GM13976 (cell line): ENCODE measurements at regions not wholly inside any gene's neighbourhood (a gene's known extent, or its start where the extent isn't known, plus 50 kb on each side); places are given as distances from the start of the nearest gene placed in this dataset.
"Not testable (repeated sequence)": the region's sequence is repeated elsewhere in the genome, so short reads cannot be mapped to it uniquely, and the experiment has no call there.

Experiments
- DNase-seq: peaks from one replicate; pipeline ENCODE4 v3.0.0; 2012; ENCODE audit warnings: low spot score
- CTCF ChIP-seq: IDR thresholded peaks from 2 replicates; pipeline ENCODE4 v1.5.1; 2012; ENCODE audit warnings: borderline replicate concordance, mild to moderate bottlenecking; ENCODE audit not compliant: insufficient read depth; ENCODE audit errors: extremely low read depth, missing control alignments, control extremely low read depth
- in situ Hi-C: fragments of 300-500 bp; cut with MboI; formaldehyde crosslinking; loops from one replicate; pipeline ENCODE4 v1.12.0; 2022; ENCODE audit warnings: low sequenced_read_pairs, mixed read lengths, inconsistent platforms; ENCODE audit not compliant: unreplicated experiment

GRCh38 chr4:151518359-151518758, 109.4 kb downstream of the FHIP1A start:
- in situ Hi-C loops: no loop called here
- DNase-seq: no peak
- no peak for TF ChIP-seq CTCF

- DNase-seq: no peak
- TF ChIP-seq CTCF: no peak
- in situ Hi-C loops: no loop called here
Measured at GRCh38 chr4:151519728-151520415, 110.9 kb downstream of the FHIP1A start.

GRCh38 chr4:151522866-151523519, 114.0 kb downstream of the FHIP1A start:
- no peak for DNase-seq
- in situ Hi-C loops: no loop called here
- no peak for TF ChIP-seq CTCF

GRCh38 chr4:151524610-151525009, 115.6 kb downstream of the FHIP1A start:
- in situ Hi-C loops: no loop called here
- DNase-seq: no peak
- TF ChIP-seq CTCF: no peak

GRCh38 chr4:151526489-151526888, 117.5 kb downstream of the FHIP1A start:
- in situ Hi-C loops: not testable (repeated sequence)

GRCh38 chr4:151527699-151528098, 118.7 kb downstream of the FHIP1A start:
- no peak for DNase-seq
- in situ Hi-C loops: no loop called here
- no peak for TF ChIP-seq CTCF

More at GRCh38 chr4:151526489-151526888, 117.5 kb downstream of the FHIP1A start:
- DNase-seq: not testable (repeated sequence)

GRCh38 chr4:151529187-151529586, 120.2 kb downstream of the FHIP1A start:
- no peak for TF ChIP-seq CTCF
- DNase-seq: no peak
- in situ Hi-C loops: no loop called here
